NB4 (cell line): ENCODE measurements at regions not wholly inside any gene's neighbourhood (a gene's known extent, or its start where the extent isn't known, plus 50 kb on each side); places are given as distances from the start of the nearest gene placed in this dataset.

Experiments used
- POLR2A ChIP-seq: IDR thresholded peaks from 2 replicates; pipeline ENCODE4 v1.6.1; 2011; ENCODE audit warnings: mild to moderate bottlenecking; ENCODE audit not compliant: insufficient read length; ENCODE audit errors: extremely low read depth
- TF ChIP-seq, protein P1 (sequence below): IDR thresholded peaks from one replicate; pipeline ENCODE4 v1.5.1; 2012; ENCODE audit warnings: low read depth, low read length

DNA sequence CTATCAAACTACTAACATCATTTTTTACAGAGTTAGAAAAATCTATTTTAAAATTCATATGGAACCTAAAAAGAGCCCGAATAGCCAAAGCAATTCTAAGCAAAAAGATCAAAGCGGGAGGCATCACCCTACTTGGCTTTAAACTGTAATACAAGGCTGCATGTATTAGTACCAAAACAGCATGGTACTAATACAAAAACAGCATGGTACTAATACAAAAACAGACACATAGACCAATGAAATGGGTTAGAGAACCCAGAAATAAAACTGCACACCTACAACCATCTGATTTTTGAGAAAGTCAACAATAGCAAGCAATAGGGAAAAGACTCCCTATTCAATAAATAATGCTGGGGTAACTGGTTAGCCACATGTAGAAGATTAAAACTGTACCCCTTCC, 640.7 kb downstream of the IRS1 start:
- TF ChIP-seq, protein P1, sequence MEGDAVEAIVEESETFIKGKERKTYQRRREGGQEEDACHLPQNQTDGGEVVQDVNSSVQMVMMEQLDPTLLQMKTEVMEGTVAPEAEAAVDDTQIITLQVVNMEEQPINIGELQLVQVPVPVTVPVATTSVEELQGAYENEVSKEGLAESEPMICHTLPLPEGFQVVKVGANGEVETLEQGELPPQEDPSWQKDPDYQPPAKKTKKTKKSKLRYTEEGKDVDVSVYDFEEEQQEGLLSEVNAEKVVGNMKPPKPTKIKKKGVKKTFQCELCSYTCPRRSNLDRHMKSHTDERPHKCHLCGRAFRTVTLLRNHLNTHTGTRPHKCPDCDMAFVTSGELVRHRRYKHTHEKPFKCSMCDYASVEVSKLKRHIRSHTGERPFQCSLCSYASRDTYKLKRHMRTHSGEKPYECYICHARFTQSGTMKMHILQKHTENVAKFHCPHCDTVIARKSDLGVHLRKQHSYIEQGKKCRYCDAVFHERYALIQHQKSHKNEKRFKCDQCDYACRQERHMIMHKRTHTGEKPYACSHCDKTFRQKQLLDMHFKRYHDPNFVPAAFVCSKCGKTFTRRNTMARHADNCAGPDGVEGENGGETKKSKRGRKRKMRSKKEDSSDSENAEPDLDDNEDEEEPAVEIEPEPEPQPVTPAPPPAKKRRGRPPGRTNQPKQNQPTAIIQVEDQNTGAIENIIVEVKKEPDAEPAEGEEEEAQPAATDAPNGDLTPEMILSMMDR, result no peak
- no peak for TF ChIP-seq POLR2A
